ENCODE measurements at regions not wholly inside any gene's neighbourhood (a gene's known extent, or its start where the extent isn't known, plus 50 kb on each side); places are given as distances from the start of the nearest gene placed in this dataset.

- no peak for DNase-seq
These were observed 302.0 kb downstream of the SOX4 start for GRCh38 chr6:21895555-21895954.

DNA sequence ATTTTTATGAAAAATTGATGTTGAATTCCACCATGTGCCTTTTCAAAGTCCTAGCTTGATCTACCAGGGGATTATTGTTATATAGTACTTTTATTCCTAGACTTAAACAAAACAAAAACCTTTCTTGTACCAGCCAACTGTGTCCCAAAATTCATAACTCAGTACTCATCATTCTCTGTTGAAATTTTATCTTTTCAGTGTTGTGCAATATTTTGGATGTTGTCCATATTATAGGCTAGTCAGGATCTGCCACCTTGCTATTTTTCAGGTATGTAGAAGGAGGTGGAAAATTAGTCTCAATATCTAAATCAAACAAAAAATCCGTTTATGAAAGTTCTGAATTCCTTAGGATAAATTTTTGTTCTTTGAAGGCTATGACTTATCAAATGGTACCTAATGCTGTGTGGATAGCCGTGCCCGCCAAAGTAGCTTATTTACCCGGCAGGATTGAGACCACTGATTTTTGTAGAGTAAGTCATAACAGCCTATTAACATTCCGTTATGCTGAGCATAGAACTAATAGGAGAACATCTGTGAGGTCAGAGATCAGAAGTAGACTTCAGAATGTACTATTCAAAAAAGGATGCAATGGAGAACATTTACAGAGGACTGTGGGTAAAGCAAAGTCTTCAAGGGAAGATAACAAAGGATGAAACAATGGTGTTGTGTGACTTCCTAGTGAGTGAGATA lies 304.7 kb downstream of the SOX4 start:
- no peak for DNase-seq

GRCh38 chr6:21899708-21900107 lies 306.2 kb downstream of the SOX4 start:
- no peak for DNase-seq

DNA sequence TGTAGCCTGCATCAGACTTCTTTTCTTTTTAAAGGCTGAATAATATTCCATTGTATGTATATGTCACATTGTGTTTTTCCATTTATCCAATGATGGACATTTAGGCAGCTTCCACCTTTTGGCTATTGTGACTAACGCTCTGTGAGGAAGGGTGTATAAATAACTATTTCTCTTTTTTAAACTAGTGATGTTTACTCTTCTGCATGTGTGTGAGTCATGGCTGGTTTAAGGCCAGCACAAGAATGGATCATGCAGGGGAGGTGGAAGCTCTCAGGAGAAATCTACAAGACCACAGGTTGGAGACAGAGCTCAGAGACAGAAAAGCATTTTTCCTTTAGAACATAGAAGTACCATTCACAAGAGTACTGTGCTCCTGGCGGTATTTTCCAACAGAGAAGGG lies 307.2 kb downstream of the SOX4 start:
- no peak for DNase-seq

DNA sequence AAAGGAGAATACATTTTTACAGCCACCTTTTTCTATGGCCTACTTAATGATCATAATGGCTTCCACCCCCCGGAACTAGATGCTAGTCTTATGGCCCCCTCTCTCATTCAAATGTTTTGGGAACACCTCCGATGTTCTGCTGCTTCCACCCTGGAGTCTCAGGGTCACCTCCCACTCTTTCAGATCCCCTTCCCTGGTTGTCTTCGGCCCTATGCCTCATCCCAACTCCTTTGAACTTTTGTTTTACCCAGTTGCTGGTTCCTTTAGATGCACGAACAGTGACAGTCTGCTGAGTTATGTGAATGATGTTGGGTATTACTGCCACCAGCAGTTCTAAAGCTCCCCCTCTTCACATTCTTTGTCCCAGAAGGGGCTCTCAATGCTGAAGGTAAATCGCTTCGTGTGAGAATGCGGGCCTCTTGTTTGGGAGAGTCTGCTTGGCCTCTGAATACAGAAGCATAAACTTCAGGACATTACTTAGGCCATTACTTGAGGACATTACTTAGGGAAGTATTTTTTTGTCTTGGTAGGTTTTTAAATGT lies 309.1 kb downstream of the SOX4 start:
- DNase-seq: no peak

DNA sequence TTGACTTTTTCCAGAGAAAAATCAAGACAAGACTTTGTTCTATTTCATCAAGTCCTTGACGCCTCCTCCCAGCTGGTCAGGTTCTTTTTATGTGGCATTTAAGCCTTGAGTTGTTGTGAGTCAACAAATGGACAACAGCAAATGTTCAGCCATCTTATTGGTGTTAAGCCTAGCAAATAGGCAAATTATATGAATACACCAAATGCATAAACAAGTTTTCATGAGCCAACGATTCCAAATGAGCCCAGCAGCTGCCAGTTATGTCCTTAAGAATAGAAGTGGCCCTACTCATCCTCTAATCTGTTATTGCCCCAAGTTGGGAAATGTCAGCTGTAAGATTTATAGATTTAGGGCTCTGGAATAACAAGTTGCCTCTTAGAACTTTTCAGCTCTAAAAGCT lies 312.0 kb downstream of the SOX4 start:
- DNase-seq: no peak

GRCh38 chr6:21906826-21907225 lies 313.3 kb downstream of the SOX4 start:
- DNase-seq: no peak

DNA sequence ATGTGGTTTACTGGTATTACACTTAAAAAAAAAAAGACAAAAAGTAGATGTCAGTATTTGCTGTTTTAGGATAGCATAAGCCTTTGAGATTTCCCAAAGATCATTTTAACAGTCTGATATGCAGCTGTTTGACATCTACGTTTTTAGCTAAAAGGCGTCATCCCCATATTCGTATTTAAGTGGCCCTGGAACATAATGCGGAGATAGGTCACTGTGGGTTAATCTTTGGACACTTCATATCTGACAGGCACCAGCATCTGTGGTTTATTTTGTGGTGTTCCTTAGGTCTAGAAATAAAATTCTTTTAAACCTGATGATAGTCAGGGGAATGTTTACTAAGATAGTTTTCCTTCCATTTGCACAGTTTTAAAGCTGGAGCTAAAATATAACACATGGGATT lies 313.7 kb downstream of the SOX4 start:
- no peak for DNase-seq

DNA sequence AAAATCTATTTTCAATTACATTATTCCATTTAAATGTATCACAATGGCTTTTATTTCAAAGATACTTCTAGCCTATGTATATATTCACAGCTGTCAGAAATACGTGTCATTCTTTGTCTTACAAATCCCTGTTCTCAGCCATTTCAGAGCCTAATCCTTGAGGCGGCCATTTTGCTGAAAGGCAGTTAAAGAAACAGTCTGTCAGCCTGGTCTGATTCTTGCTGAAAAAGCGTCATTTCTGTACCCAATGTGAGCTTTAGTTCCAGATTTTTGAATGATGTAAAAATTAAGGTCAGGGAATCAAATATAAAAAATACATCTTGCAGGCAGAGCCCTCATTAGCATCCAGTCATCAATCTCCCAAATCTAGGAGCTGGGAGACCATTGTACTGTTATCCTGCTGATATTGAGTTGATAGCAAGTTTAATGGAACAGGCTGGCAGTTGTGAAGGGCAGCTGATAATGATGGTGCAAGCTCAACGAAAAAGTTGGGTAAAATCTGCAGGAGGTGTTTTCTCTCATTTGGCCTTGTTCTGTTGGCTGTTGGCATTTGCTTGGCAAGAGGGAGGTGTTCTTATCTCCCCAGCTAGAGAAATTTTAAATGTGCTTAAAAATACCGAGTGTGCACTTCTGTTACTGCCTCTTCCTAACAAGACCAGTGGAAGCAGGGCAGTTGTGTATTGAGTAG lies 314.8 kb downstream of the SOX4 start:
- DNase-seq: no peak

GRCh38 chr6:21909321-21909720 lies 315.8 kb downstream of the SOX4 start:
- DNase-seq: no peak

- no peak for DNase-seq
These were observed 317.7 kb downstream of the SOX4 start for GRCh38 chr6:21911208-21911607.

DNA sequence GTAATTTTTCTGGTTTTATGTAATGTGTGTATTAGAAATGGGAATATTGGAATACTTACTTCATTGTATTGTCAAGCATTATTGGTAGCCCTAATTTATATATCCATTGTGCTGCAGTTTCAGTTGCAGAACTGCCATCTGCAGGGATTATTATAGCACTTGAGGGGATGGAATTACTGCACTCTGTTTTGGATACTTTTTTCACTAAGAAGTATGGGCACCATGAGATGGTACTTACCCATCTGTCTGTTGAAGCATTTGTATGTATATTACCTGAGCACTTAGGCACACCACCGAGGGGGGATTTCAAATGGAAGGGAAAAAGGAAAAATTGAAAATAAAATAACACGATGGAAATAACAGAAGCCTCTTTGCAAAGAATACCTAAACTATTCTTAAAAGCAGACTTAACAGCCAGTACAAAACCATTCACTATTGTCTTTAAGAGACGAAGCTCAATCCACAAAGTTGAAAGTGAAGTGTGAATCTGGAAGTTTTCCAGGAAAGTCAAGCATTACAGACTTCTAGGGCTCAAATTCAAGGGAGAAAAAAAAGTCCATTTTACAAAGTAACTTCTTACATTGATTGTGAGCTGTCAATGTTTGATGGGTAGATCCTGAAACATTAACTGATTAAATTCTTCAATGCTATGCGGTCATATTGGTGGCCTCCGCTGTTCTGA lies 318.7 kb downstream of the SOX4 start:
- DNase-seq: no peak

DNA sequence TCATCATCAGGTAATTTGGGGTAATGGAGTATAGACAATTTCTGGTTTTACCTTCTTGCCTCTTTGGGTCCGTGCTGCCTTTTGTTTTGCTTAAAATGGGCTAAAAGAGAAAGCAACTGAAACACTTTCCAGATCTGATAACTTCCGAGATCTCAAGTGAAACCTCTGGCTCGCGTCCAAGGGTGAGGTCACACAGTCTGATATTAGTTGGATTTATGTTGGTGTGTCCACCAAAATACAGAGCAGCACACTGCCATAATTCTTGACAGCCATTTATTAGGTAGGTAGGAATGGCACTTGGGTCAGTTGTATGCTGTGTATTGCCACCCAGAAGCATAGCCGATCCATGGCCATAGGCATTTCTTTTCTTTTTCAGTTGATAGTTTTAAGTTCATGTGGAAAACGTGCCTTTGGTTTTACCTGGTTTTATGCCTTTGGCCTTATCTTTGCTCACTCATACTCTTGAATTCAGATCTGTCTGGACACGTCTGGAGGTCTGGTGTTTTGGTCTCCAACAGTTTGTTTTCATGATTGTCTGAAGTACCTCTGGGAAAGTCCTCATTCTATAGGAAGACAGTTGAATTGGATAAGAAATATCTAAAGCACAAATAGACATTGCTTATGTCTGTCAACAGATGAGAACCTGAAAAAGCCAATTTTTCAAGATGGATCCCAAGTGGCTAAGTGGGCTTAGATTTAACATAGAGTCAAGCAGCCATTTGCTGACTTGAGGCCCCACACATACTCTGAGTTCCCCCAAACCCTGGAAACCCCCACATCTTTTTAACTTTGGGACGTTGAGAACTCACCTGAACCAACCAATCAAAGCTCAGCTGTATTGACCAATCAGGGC lies 320.8 kb downstream of the SOX4 start:
- DNase-seq: peak; percentile 59 to 63

GRCh38 chr6:21915707-21916260 lies 322.2 kb downstream of the SOX4 start:
- no peak for DNase-seq

DNA sequence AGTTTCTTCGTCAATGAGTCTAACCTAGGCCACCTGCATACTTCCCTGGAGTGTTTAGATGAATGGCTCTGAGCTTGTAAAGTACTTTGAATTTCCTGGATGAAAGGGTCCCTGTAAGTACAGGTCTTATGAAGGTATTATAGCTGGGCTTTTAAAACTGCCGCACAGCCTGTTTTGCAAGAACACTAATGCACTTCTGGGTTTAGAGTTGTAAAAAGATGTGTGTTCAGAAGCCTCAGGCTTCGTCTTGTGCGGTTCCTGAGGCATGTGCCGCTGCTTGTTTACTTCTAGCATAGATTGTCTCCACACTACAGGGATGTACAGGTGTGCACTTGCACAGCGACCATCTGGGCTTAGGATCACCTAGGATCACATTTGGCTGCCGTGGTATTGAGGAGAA lies 324.5 kb downstream of the SOX4 start:
- no peak for DNase-seq

DNA sequence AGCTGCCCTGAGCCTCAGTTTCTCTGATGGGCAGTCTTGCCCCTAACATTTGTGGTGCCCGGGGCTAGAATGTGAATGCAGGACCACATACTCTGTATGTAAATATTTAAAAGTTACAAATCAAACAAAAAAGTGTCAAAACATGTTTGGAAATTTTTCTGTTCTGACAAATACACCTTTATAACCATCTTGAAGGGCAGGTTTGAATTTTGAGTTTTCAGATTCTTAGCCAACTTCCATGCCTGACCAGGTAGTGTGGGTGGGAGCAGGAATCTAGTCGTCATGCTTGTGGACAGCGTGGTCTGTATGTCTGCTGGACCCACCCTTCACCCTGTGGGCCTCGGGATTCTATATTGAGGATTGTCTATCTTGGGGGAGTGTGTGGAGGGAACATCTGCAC lies 325.1 kb downstream of the SOX4 start:
- no peak for DNase-seq

DNA sequence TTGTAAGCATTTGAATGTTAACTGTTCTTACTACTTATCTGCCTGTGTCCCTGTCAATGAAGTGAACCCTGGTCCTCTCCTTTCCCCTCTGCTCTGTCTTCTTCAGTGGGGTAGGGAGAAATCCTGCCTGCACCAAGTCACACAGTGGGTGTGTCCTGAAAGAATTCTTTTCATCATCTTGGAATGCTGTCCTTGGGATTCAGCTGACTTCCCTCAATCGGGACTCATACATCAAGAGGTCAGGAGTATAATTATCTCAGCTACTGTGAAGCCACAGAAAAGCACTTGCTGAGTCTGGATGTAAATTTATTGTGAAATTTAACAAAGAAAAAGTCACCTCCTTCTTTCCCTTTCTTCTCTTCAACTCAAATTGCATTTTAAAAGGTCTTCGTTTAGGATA lies 328.5 kb downstream of the SOX4 start:
- DNase-seq: no peak

DNA sequence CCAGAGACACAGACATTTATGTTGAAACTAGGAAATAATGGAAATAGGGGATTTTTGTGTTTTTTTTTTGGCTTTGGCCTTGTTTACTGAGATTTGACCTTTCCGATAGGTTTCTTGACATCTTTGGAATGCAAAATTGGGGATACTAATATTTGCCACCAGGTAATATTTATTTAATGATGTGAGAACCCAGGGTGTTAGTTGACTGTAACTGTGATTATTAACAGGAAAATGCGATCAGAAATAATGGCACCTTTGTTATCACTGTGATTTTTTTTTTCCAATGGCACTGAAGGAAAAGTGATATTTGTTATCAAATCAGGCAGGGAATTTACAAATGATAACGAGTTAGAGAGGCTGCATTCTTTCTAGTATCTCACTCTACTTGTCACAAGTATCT lies 330.5 kb downstream of the SOX4 start:
- DNase-seq: no peak

- no peak for DNase-seq
These were observed 335.3 kb downstream of the SOX4 start for GRCh38 chr6:21928827-21929226.

- no peak for DNase-seq
These were observed 338.2 kb downstream of the SOX4 start for GRCh38 chr6:21931641-21932335.

- DNase-seq: no peak
These were observed 339.8 kb downstream of the SOX4 start for GRCh38 chr6:21933351-21933750.

GRCh38 chr6:21935142-21935541 lies 341.6 kb downstream of the SOX4 start:
- DNase-seq: no peak
